SK-N-SH treated with all-trans-retinoic acid at 6 μM for 48 hours (cell line): ENCODE measurements at regions not wholly inside any gene's neighbourhood (a gene's known extent, or its start where the extent isn't known, plus 50 kb on each side); places are given as distances from the start of the nearest gene placed in this dataset.
A peak's percentile ranks its signal among the peaks of the same experiment; 100 is the strongest.

Experiments
- ATAC-seq: fragments of 200-7000 bp; cut with Tn5 transposase; 3 replicates; pipeline ENCODE4 v1.9.1; 2020; ENCODE audit warnings: mild to moderate bottlenecking, moderate library complexity
- ARNTL ChIP-seq: fragments of 450-650 bp; formaldehyde crosslinking; IDR thresholded peaks from 2 replicates; pipeline ENCODE4 v1.5.0; 2020; ENCODE audit warnings: low read depth, mild to moderate bottlenecking, moderate library complexity, borderline replicate concordance
- BACH2 ChIP-seq: fragments of 250-450 bp; sonication (Bioruptor Pico); IDR thresholded peaks from 2 replicates; pipeline ENCODE4 v1.9.0; 2021; ENCODE audit warnings: mild to moderate bottlenecking, borderline replicate concordance
- CREB5 ChIP-seq: fragments of 250-450 bp; sonication (Bioruptor Pico); IDR thresholded peaks from 2 replicates; pipeline ENCODE4 v1.5.1; 2020; ENCODE audit warnings: low read depth, mild to moderate bottlenecking, moderate library complexity
- CSDC2 ChIP-seq: fragments of 250-450 bp; sonication (Bioruptor Pico); IDR thresholded peaks from 2 replicates; pipeline ENCODE4 v1.5.0; 2020; ENCODE audit warnings: mild to moderate bottlenecking, moderate library complexity
- ESRRG ChIP-seq: fragments of 250-450 bp; sonication (Bioruptor Pico); IDR thresholded peaks from 2 replicates; pipeline ENCODE4 v1.6.1; 2021; ENCODE audit warnings: mild to moderate bottlenecking
- GLIS3 ChIP-seq: fragments of 250-450 bp; sonication (Bioruptor Pico); IDR thresholded peaks from 2 replicates; pipeline ENCODE4 v1.5.0; 2020; ENCODE audit warnings: mild to moderate bottlenecking, moderate library complexity
- ISL1 ChIP-seq: fragments of 250-450 bp; sonication (Bioruptor Pico); IDR thresholded peaks from 2 replicates; pipeline ENCODE4 v2.1.2; 2022; ENCODE audit warnings: mild to moderate bottlenecking, moderate library complexity
- OSR1 ChIP-seq: fragments of 250-450 bp; sonication (Bioruptor Pico); IDR thresholded peaks from 2 replicates; pipeline ENCODE4 v1.8.0; 2022; ENCODE audit warnings: moderate library complexity, mild to moderate bottlenecking, inconsistent platforms
- PATZ1 ChIP-seq: fragments of 250-450 bp; sonication (Bioruptor Pico); IDR thresholded peaks from 2 replicates; pipeline ENCODE4 v1.8.0; 2020; ENCODE audit warnings: mild to moderate bottlenecking, moderate library complexity, borderline replicate concordance
- POU6F1 ChIP-seq: fragments of 250-450 bp; sonication (Bioruptor Pico); IDR thresholded peaks from 2 replicates; pipeline ENCODE4 v1.8.0; 2021; ENCODE audit warnings: low read depth, mild to moderate bottlenecking, moderate library complexity, borderline replicate concordance
- PPARA ChIP-seq: fragments of 250-450 bp; sonication (Bioruptor Pico); IDR thresholded peaks from 2 replicates; pipeline ENCODE4 v1.5.0; 2020; ENCODE audit warnings: mild to moderate bottlenecking, borderline replicate concordance
- RARB ChIP-seq: fragments of 250-450 bp; sonication (Bioruptor Pico); IDR thresholded peaks from 2 replicates; pipeline ENCODE4 v1.8.0; 2021; ENCODE audit warnings: mild to moderate bottlenecking, moderate library complexity
- TCF4 ChIP-seq: fragments of 250-450 bp; sonication (Bioruptor Pico); IDR thresholded peaks from 2 replicates; pipeline ENCODE4 v1.8.0; 2021; ENCODE audit warnings: mild to moderate bottlenecking, moderate library complexity, borderline replicate concordance
- TOX ChIP-seq: fragments of 250-450 bp; sonication (Bioruptor Pico); IDR thresholded peaks from 2 replicates; pipeline ENCODE4 v1.8.0; 2021; ENCODE audit warnings: mild to moderate bottlenecking, moderate library complexity, borderline replicate concordance
- TSHZ2 ChIP-seq: fragments of 250-450 bp; sonication (Bioruptor Pico); IDR thresholded peaks from 2 replicates; pipeline ENCODE4 v1.5.0; 2020; ENCODE audit warnings: mild to moderate bottlenecking, moderate library complexity
- ZC3H10 ChIP-seq: fragments of 250-450 bp; sonication (Bioruptor Pico); IDR thresholded peaks from 2 replicates; pipeline ENCODE4 v1.5.1; 2021; ENCODE audit warnings: mild to moderate bottlenecking, moderate library complexity
- ZFP3 ChIP-seq: fragments of 250-450 bp; sonication (Bioruptor Pico); IDR thresholded peaks from 2 replicates; pipeline ENCODE4 v1.5.0; 2020; ENCODE audit warnings: mild to moderate bottlenecking, moderate library complexity
- ZFP30 ChIP-seq: fragments of 450-650 bp; formaldehyde crosslinking; IDR thresholded peaks from 2 replicates; pipeline ENCODE4 v1.5.0; 2022; ENCODE audit warnings: mild to moderate bottlenecking, moderate library complexity
- ZNF565 ChIP-seq: fragments of 450-650 bp; formaldehyde crosslinking; conservative IDR thresholded peaks from 2 replicates; pipeline ENCODE4 v1.5.0; 2020; ENCODE audit warnings: low read depth, mild to moderate bottlenecking, moderate library complexity
- ZNF70 ChIP-seq: fragments of 450-650 bp; formaldehyde crosslinking; IDR thresholded peaks from 2 replicates; pipeline ENCODE4 v1.5.0; 2020; ENCODE audit warnings: mild to moderate bottlenecking, moderate library complexity
- ZNF8 ChIP-seq: fragments of 450-650 bp; formaldehyde crosslinking; IDR thresholded peaks from 2 replicates; pipeline ENCODE4 v1.5.0; 2020; ENCODE audit warnings: mild to moderate bottlenecking, moderate library complexity

- no peak for TF ChIP-seq ZNF70 (CRISPR knock-in tag)
- TF ChIP-seq TOX = no peak
- TF ChIP-seq ZNF565 (CRISPR knock-in tag) = no peak
- TF ChIP-seq TSHZ2 = peak; percentile 72; the same call in 1 of the 2 replicates
- TF ChIP-seq ZNF8 (CRISPR knock-in tag) = peak; percentile 43; the same call in 1 of the 2 replicates
- no peak for TF ChIP-seq OSR1
- TF ChIP-seq ZFP3 (CRISPR knock-in tag) = no peak
- TF ChIP-seq PATZ1 (CRISPR knock-in tag) = no peak
- TF ChIP-seq ARNTL (CRISPR knock-in tag) = no peak
- TF ChIP-seq CSDC2 = no peak
- peak; percentile 75 for TF ChIP-seq TCF4 (CRISPR knock-in tag)
- TF ChIP-seq GLIS3 (CRISPR knock-in tag) = no peak
- TF ChIP-seq CREB5 (CRISPR knock-in tag) = 0 out of 2 replicates have a peak, but pooled peaks have one; percentile 46
- TF ChIP-seq ISL1 (CRISPR knock-in tag) = peak; percentile 70
- TF ChIP-seq BACH2 (CRISPR knock-in tag) = no peak
- no peak for TF ChIP-seq RARB (CRISPR knock-in tag)
- no peak for TF ChIP-seq ESRRG (CRISPR knock-in tag)
- TF ChIP-seq ZFP30 (CRISPR knock-in tag) = no peak
- peak; percentile 67; the same call in 2 of the 3 replicates for ATAC-seq
These were observed 143.2 kb downstream of the RMI1 start for GRCh38 chr9:84123648-84124406.

DNA sequence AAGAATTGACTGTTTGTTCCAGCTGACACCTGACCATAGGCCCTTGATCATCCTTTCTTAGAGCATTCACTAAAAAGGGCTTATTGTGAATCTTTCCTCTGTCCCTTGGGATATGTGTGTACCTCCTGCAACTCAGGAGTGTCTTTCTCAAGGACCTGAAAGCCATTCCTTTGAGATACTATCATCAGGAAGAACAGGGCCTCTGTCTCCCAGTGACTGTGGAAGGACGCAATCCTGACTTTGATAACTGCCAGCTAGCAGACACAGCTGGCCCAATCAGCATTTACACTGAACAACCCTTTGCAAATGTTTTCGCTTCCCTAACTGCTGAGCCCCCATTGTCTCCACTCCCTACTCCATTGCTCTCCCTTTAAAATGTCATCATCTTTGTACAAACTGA, 144.4 kb downstream of the RMI1 start:
- TF ChIP-seq ZC3H10 (CRISPR knock-in tag) = no peak
- TF ChIP-seq CSDC2 = no peak
- TF ChIP-seq POU6F1 (CRISPR knock-in tag) = no peak
- no peak for TF ChIP-seq GLIS3 (CRISPR knock-in tag)
- TF ChIP-seq ESRRG (CRISPR knock-in tag) = no peak
- TF ChIP-seq ISL1 (CRISPR knock-in tag) = no peak
- TF ChIP-seq BACH2 (CRISPR knock-in tag) = no peak
- no peak for TF ChIP-seq OSR1
- no peak for TF ChIP-seq TSHZ2
- no peak for TF ChIP-seq CREB5 (CRISPR knock-in tag)
- no peak for TF ChIP-seq TCF4 (CRISPR knock-in tag)
- TF ChIP-seq PPARA (CRISPR knock-in tag) = no peak
- no peak for TF ChIP-seq RARB (CRISPR knock-in tag)
- TF ChIP-seq ZNF565 (CRISPR knock-in tag) = no peak
- TF ChIP-seq ARNTL (CRISPR knock-in tag) = no peak

More for the DNA sequence above, 144.4 kb downstream of the RMI1 start:
- ATAC-seq = no peak
